HCT116 (cell line): ENCODE measurements at regions not wholly inside any gene's neighbourhood (a gene's known extent, or its start where the extent isn't known, plus 50 kb on each side); places are given as distances from the start of the nearest gene placed in this dataset.

Source experiments
- ATAC-seq: fragments of 200-7000 bp; cut with Tn5 transposase; 2 replicates; pipeline ENCODE4 v1.9.1; 2020; ENCODE audit warnings: mild to moderate bottlenecking, moderate library complexity
- BruUV-seq: library from RNA; stranded (reverse); fragments of 400-500 nt; replicated peaks from 2 replicates; lab custom pipeline; 2021; lab: Mats Ljungman, UMichigan
- CTCF ChIA-PET: fragments of 300-600 bp; sonication (Branson Sonifier 250); formaldehyde crosslinking; loops from one replicate; lab custom pipeline; 2021; ENCODE audit warnings: antibody characterized with exemption; lab: Charles Lee
- POLR2A ChIA-PET: fragments of 300-600, 350-600 bp; sonication (Branson Sonifier 250); formaldehyde crosslinking; loops from one replicate; lab custom pipeline; 2021; ENCODE audit warnings: antibody characterized with exemption; lab: Charles Lee
- RAD21 ChIA-PET, 2 experiments: fragments of 300-600 bp; sonication (Branson Sonifier 250); formaldehyde crosslinking; loops; one replicate each; lab custom pipeline; 2023; ENCODE audit warnings: low total read pairs in 2 of 2; ENCODE audit not compliant: uncharacterized antibody in 2 of 2, unreplicated experiment in 2 of 2, low non-redundant PET in 1 of 2; lab: Charles Lee
- DNase-seq: peaks from one replicate; pipeline ENCODE4 v3.0.0-alpha.2; 2010; ENCODE audit warnings: low read depth, low spot score
- H2AFZ ChIP-seq: fragments of 200-600 bp; shearing (Covaris generic), sonication (generic); 2 replicates; pipeline ENCODE4 v1.6.1; 2017; ENCODE audit warnings: low read depth, mixed run types, mixed read lengths, antibody characterized with exemption, low read length; ENCODE audit not compliant: poor library complexity, severe bottlenecking
- H3K27ac ChIP-seq: 2 replicates; pipeline ENCODE4 v1.5.1; 2012; ENCODE audit warnings: low read depth, low read length
- H3K27me3 ChIP-seq: fragments of 200-600 bp; sonication (generic); 2 replicates; pipeline ENCODE4 v1.6.1; 2016; ENCODE audit warnings: mixed run types, low read length, mixed read lengths; ENCODE audit not compliant: insufficient read depth
- H3K36me3 ChIP-seq, 2 experiments: fragments of 200-500 bp in 1 of 2; fragments of 200-600 bp in 1 of 2; sonication (Bioruptor generic) in 1 of 2; sonication (generic) in 1 of 2; 2 replicates each; pipeline versions ENCODE4 v1.5.1 to v1.6.1; 2014 to 2016; ENCODE audit warnings: low read length in 2 of 2, inconsistent platforms in 1 of 2, mixed read lengths in 1 of 2, mixed run types in 1 of 2; ENCODE audit not compliant: insufficient read depth in 2 of 2, control insufficient read depth in 1 of 2
- H3K4me1 ChIP-seq, 2 experiments: fragments of 200-600 bp in 1 of 2; sonication (generic) in 1 of 2; 2 replicates each; pipeline versions ENCODE4 v1.5.1 to v1.6.1; 2012 to 2017; ENCODE audit warnings: low read length in 2 of 2, inconsistent platforms in 1 of 2, mild to moderate bottlenecking in 1 of 2, mixed read lengths in 1 of 2, mixed run types in 1 of 2, moderate library complexity in 1 of 2; ENCODE audit not compliant: insufficient read depth in 2 of 2, control insufficient read depth in 1 of 2
- H3K4me2 ChIP-seq: fragments of 200-600 bp; sonication (generic); 2 replicates; pipeline ENCODE4 v1.6.1; 2017; ENCODE audit warnings: mixed run types, low read length, mixed read lengths
- H3K4me3 ChIP-seq, 2 experiments: fragments of 200-600 bp in 1 of 2; sonication (generic) in 1 of 2; replicated peaks in 1 of 2; 2 replicates each; pipeline ENCODE4 v1.5.1; 2011 to 2016; ENCODE audit warnings: low read length in 2 of 2, control low read depth in 1 of 2, low read depth in 1 of 2, mild to moderate bottlenecking in 1 of 2, mixed read lengths in 1 of 2, mixed run types in 1 of 2
- H3K79me2 ChIP-seq: fragments of 200-600 bp; sonication (generic); 2 replicates; pipeline ENCODE4 v1.6.1; 2017; ENCODE audit warnings: mild to moderate bottlenecking, mixed run types, low read length, moderate library complexity, mixed read lengths; ENCODE audit not compliant: insufficient read depth
- H3K9ac ChIP-seq: fragments of 200-600 bp; sonication (generic); 2 replicates; pipeline ENCODE4 v1.6.1; 2016; ENCODE audit warnings: low read length, mixed read lengths
- H3K9me2 ChIP-seq: fragments of 200-600 bp; sonication (generic), shearing (Covaris generic); 2 replicates; pipeline ENCODE4 v1.6.1; 2017; ENCODE audit warnings: mixed run types, mild to moderate bottlenecking, moderate library complexity; ENCODE audit not compliant: insufficient read depth
- H3K9me3 ChIP-seq, 2 experiments: fragments of 200-500 bp in 1 of 2; fragments of 200-600 bp in 1 of 2; sonication (Bioruptor generic) in 1 of 2; sonication (generic) in 1 of 2; 2 replicates each; pipeline ENCODE4 v1.6.1; 2014 to 2017; ENCODE audit warnings: low read length in 2 of 2, mixed read lengths in 2 of 2, inconsistent platforms in 1 of 2, low read depth in 1 of 2, mild to moderate bottlenecking in 1 of 2, mixed run types in 1 of 2, moderate library complexity in 1 of 2; ENCODE audit not compliant: control insufficient read depth in 1 of 2, insufficient read depth in 1 of 2
- H4K20me1 ChIP-seq: fragments of 200-600 bp; sonication (generic), shearing (Covaris generic); 2 replicates; pipeline ENCODE4 v1.6.1; 2017; ENCODE audit warnings: mixed run types, mild to moderate bottlenecking, moderate library complexity; ENCODE audit not compliant: insufficient read depth
- ATF3 ChIP-seq: IDR thresholded peaks from 2 replicates; pipeline ENCODE4 v1.6.1; 2012
- CBX3 ChIP-seq: IDR thresholded peaks from 2 replicates; pipeline ENCODE4 v1.6.1; 2012; ENCODE audit warnings: low read depth
- CEBPB ChIP-seq: IDR thresholded peaks from 2 replicates; pipeline ENCODE4 v1.6.1; 2012; ENCODE audit warnings: low read depth
- CTCF ChIP-seq, 3 experiments: fragments of 200-600 bp in 1 of 3; sonication (generic) in 1 of 3; IDR thresholded peaks in 2 of 3; conservative IDR thresholded peaks in 1 of 3; 2 replicates each; pipeline ENCODE4 v1.5.1; 2012 to 2017; ENCODE audit warnings: low read depth in 2 of 3, low read length in 2 of 3, antibody characterized with exemption in 1 of 3, borderline replicate concordance in 1 of 3, control low read depth in 1 of 3, mild to moderate bottlenecking in 1 of 3, mixed read lengths in 1 of 3, mixed run types in 1 of 3, moderate library complexity in 1 of 3; ENCODE audit not compliant: insufficient read depth in 1 of 3
- ELF1 ChIP-seq: IDR thresholded peaks from 2 replicates; pipeline ENCODE4 v1.6.1; 2012; ENCODE audit warnings: low read depth, borderline replicate concordance
- EZH2 ChIP-seq: fragments of 200-600 bp; sonication (generic); IDR thresholded peaks from 2 replicates; pipeline ENCODE4 v1.6.1; 2017; ENCODE audit warnings: antibody characterized with exemption, mixed run types
- EZH2phosphoT487 ChIP-seq: fragments of 200-600 bp; IDR thresholded peaks from 2 replicates; pipeline ENCODE4 v1.6.1; 2018; ENCODE audit warnings: antibody characterized with exemption, borderline replicate concordance
- JUND ChIP-seq: IDR thresholded peaks from 2 replicates; pipeline ENCODE4 v1.6.1; 2012
- POLR2A ChIP-seq: IDR thresholded peaks from 2 replicates; pipeline ENCODE4 v1.7.0; 2011; ENCODE audit warnings: borderline replicate concordance; ENCODE audit not compliant: insufficient read depth, insufficient read length; ENCODE audit errors: extremely low read depth
- POLR2AphosphoS5 ChIP-seq: IDR thresholded peaks from 2 replicates; pipeline ENCODE4 v1.6.1; 2011; ENCODE audit warnings: mild to moderate bottlenecking, low read depth, low read length, moderate library complexity
- RAD21 ChIP-seq: IDR thresholded peaks from 2 replicates; pipeline ENCODE4 v1.6.1; 2012; ENCODE audit warnings: low read depth, mild to moderate bottlenecking
- REST ChIP-seq: IDR thresholded peaks from 2 replicates; pipeline ENCODE4 v1.6.1; 2012; ENCODE audit warnings: low read depth
- SIN3A ChIP-seq: IDR thresholded peaks from 2 replicates; pipeline ENCODE4 v1.6.1; 2012; ENCODE audit warnings: low read depth
- SP1 ChIP-seq: IDR thresholded peaks from 2 replicates; pipeline ENCODE4 v1.6.1; 2012; ENCODE audit warnings: low read depth
- ZFX ChIP-seq: fragments of 450-650 bp; IDR thresholded peaks from 2 replicates; pipeline ENCODE4 v1.6.1; 2017
- ZNF274 ChIP-seq: fragments of 200-500 bp; sonication (Bioruptor generic); IDR thresholded peaks from 2 replicates; pipeline ENCODE4 v1.6.1; 2014; ENCODE audit warnings: mild to moderate bottlenecking, low read depth, low read length, inconsistent platforms
- intact Hi-C: fragments of 100-400 bp; cut with micrococcal nuclease; formaldehyde crosslinking; loops from 2 replicates; pipeline ENCODE4 v1.10.0; 2022

GRCh38 chr6:50145125-50145524 lies 95.4 kb upstream of the DEFB112 start:
- Histone ChIP-seq H3K9me2 (no peaks in the 10 kb centered on the region), H2AFZ (no peak overlapping the region), H3K9ac (no peak overlapping the region), H3K27me3 (no peaks in the 10 kb centered on the region), H3K27ac (no peak overlapping the region), H3K4me3 (no peak overlapping the region), H3K79me2 (no peaks in the 10 kb centered on the region), H3K4me2 (no peak overlapping the region), H3K4me1 (no peaks in the 10 kb centered on the region), H3K36me3 (no peaks in the 10 kb centered on the region), H4K20me1 (no peaks in the 10 kb centered on the region), H3K9me3 (no peaks in the 10 kb centered on the region)
- intact Hi-C loops, result no loop called here
- DNase-seq, result no peak
- ChIA-PET POLR2A (no interaction called here), RAD21 (no interaction called here), CTCF (interaction anchor here (0.6 to 1.9 kb wide), 4 partner anchors 10 to 34 kb away, joined by 3 to 13 read pairs (median 4); no protein-coding TSS in a partner anchor)
- no peak for ATAC-seq
- BruUV-seq, result no TSS peak
- TF ChIP-seq JUND, result no peak
- peak; percentile 6 to 58 (median 50); a peak in 5 of 6 replicates for TF ChIP-seq CTCF (IDR thresholded peaks at IDR 0.05 in 2 of 3, conservative IDR thresholded peaks at IDR 0.05 in 1 of 3; ENCODE audit: borderline replicate concordance in 1 of 3, insufficient read depth in 1 of 3, low read depth in 2 of 3, low read length in 2 of 3)

- ChIA-PET CTCF (no interaction called here), RAD21 (no interaction called here), POLR2A (no interaction called here)
- intact Hi-C loops, result no loop called here
- Histone ChIP-seq H3K4me1 (no peaks in the 10 kb centered on the region), H4K20me1 (no peaks in the 10 kb centered on the region), H3K79me2 (no peaks in the 10 kb centered on the region), H3K9me3 (no peaks in the 10 kb centered on the region), H3K4me2 (no peak overlapping the region), H2AFZ (no peak overlapping the region), H3K27me3 (no peaks in the 10 kb centered on the region), H3K27ac (no peak overlapping the region), H3K9ac (no peak overlapping the region), H3K4me3 (no peak overlapping the region), H3K36me3 (no peaks in the 10 kb centered on the region), H3K9me2 (no peaks in the 10 kb centered on the region)
- no TSS peak for BruUV-seq
- DNase-seq (no peak), ATAC-seq (no peak)
- no peak for TF ChIP-seq SIN3A
- TF ChIP-seq CEBPB, result no peak
- TF ChIP-seq ATF3, result no peak
- no peak for TF ChIP-seq CBX3
- no peak for TF ChIP-seq POLR2A
- TF ChIP-seq EZH2, result no peak
- TF ChIP-seq ZNF274, result no peak
- no peak for TF ChIP-seq JUND
- TF ChIP-seq ZFX, result no peak
- TF ChIP-seq EZH2phosphoT487, result no peak
- no peak for TF ChIP-seq RAD21
- no peak for TF ChIP-seq POLR2AphosphoS5
- no peak for TF ChIP-seq REST
- no peak for TF ChIP-seq SP1
- TF ChIP-seq ELF1, result no peak
Observed at GRCh38 chr6:50147371-50147770, 97.6 kb upstream of the DEFB112 start.
